ENCODE measurements at regions not wholly inside any gene's neighbourhood (a gene's known extent, or its start where the extent isn't known, plus 50 kb on each side); places are given as distances from the start of the nearest gene placed in this dataset.

DNA sequence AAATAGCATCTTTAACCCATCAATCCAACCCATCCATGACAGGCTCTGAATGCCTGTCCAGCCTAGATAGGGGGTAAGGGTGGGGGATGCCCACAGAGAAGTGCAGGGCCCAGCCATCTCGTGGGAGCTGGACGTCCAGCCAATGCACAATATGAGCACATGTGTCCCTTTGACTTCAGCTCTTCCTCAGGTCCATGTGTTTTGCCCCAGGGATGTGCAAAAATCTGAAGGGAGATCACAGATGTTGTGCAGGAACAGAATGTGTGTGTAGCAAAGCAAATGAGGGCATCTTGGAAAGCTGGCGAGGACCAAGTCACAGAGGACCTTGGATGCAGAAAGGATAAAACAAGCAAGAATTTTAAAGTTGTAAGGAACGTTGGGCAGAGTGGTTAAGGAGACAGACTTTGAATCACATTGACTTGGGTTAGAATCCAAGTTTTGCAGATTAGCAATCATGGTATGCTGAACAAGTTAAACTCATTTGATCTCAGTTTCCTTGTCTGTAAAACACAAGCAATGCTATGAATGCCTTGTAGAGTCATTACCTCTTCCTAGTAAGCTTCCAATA lies 104.5 kb downstream of the TTC32 start:
- Histone ChIP-seq H3K36me3 (no peaks in the 10 kb centered on the region), H3K4me1 (peaks cover 11% of the 10 kb centered on the region), H3K4me3 (no peak overlapping the region), H3K9me3 (no peaks in the 10 kb centered on the region), H3K27ac (no peak overlapping the region), H3K27me3 (no peaks in the 10 kb centered on the region)
- TF ChIP-seq POLR2A (IDR thresholded peaks at IDR 0.05) (no peak), POLR2AphosphoS5 (IDR thresholded peaks at IDR 0.05; ENCODE audit: insufficient read depth in 1 of 2, low read depth in 1 of 2) (no peak), CTCF (IDR thresholded peaks at IDR 0.05) (no peak)
- DNase-seq (ENCODE audit: extremely low spot score in 2 of 2): no peak
- intact Hi-C loops (cut with DNase I): no loop called here

DNA sequence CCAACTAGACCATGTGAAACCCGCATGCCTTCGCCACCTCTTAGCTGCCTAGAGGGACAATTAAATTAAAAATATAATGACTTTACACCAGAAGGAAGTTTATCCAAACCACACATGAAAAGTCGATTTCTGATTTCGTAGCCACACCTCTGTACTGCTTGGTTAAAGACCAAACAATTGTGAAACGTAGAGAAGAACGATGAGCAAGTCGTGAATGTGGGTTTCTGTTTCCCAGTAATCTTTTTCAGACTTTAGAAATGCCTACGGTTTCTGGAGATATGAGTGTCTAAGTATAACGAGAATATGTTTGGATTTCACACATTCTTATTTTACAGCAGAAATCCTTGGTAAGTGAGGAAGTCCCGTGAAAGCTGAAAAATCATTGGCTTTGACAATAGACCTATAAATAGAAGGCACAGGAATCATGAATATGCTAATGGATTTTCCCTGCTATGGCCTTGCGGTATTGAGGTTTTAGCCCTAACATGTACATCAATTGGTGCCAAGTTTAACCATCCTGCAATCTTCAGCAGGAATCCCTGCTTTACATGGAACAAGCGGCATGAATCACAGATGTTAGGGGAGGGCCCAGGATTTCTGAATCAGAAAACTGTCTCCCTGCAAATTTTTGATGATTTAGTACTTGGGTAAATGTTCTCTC lies 105.6 kb downstream of the TTC32 start:
- Histone ChIP-seq H3K36me3 (no peaks in the 10 kb centered on the region), H3K27ac (no peak overlapping the region), H3K9me3 (no peaks in the 10 kb centered on the region), H3K4me1 (peaks cover under 1% of the 10 kb centered on the region), H3K27me3 (no peaks in the 10 kb centered on the region), H3K4me3 (no peak overlapping the region)
- DNase-seq (ENCODE audit: extremely low spot score in 2 of 2): no peak
- TF ChIP-seq POLR2A (IDR thresholded peaks at IDR 0.05): no peak
- TF ChIP-seq POLR2AphosphoS5 (IDR thresholded peaks at IDR 0.05; ENCODE audit: insufficient read depth in 1 of 2, low read depth in 1 of 2): no peak
- no peak for TF ChIP-seq CTCF (IDR thresholded peaks at IDR 0.05)
- intact Hi-C loops (cut with DNase I): no loop called here

DNA sequence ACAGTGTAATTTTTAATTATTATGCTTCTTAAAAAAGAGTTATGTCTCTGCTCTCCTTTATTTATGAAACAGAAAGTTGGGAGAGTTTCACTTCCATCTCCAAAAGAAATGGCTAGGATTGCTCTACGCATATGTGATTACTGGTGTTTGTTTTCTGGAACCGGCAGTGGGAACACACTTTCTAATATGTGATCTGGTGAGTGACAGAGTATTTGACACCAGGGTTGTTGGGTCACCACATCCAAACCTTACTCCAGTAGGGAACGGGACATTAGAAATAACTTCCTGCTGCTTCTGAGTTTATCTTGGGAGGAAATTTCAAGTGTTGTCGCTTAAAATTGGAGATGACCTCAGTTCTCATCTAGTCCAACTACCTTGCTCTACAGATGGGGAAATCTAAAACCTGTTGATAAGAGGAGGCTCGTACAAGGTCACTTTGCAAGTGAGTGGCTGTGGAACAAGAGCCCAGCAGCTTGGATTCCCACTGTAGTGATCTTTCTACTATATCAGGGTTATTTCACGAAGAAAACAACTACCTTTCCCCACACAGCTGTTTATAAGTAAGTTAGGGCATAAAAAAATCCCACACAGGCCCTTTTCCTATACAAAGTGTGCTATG lies 108.5 kb downstream of the TTC32 start:
- no peaks in the 10 kb centered on the region for H3K27me3 ChIP-seq
- TF ChIP-seq POLR2AphosphoS5 (IDR thresholded peaks at IDR 0.05; ENCODE audit: insufficient read depth in 1 of 2, low read depth in 1 of 2): no peak
- TF ChIP-seq POLR2A (IDR thresholded peaks at IDR 0.05): no peak
- no peak for TF ChIP-seq CTCF (IDR thresholded peaks at IDR 0.05)
- H3K27ac ChIP-seq: no peak overlapping the region
- no peaks in the 10 kb centered on the region for H3K36me3 ChIP-seq
- no peaks in the 10 kb centered on the region for H3K9me3 ChIP-seq
- no peak for DNase-seq (ENCODE audit: extremely low spot score in 2 of 2)
- H3K4me3 ChIP-seq: no peak overlapping the region
- intact Hi-C loops (cut with DNase I): no loop called here
- no peaks in the 10 kb centered on the region for H3K4me1 ChIP-seq

DNA sequence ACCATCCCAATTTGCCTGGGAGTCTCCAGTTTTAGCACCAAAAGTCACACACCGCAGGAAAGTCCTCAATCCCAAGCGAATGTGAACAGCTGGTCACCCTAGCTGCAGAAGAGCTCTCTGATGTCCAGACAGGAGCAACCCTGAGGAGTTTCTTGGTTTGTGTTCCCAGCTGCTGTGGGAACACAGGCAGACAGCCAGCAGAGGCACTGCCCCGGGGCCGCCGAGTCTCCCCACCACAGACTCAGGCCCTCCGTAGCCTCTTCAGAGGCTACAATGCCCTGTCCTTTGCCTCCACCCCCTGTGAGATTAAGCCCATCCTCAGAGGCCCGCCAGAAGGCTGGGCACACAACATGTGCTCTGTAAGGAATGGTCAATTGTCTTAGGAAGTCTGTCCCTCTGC lies 111.5 kb downstream of the TTC32 start:
- no peak for DNase-seq (ENCODE audit: extremely low spot score in 2 of 2)
- H3K27ac ChIP-seq: no peak overlapping the region

More for the DNA sequence above, 111.5 kb downstream of the TTC32 start:
- intact Hi-C loops (cut with DNase I): no loop called here
- TF ChIP-seq POLR2AphosphoS5 (IDR thresholded peaks at IDR 0.05; ENCODE audit: insufficient read depth in 1 of 2, low read depth in 1 of 2): no peak
- TF ChIP-seq POLR2A (IDR thresholded peaks at IDR 0.05): no peak
- no peak for TF ChIP-seq CTCF (IDR thresholded peaks at IDR 0.05)
- Histone ChIP-seq H3K9me3 (no peaks in the 10 kb centered on the region), H3K36me3 (no peaks in the 10 kb centered on the region), H3K4me1 (no peaks in the 10 kb centered on the region), H3K4me3 (no peak overlapping the region), H3K27me3 (no peaks in the 10 kb centered on the region)

Measured in vagina (tissue), 2 donors.